Prostate gland (tissue), 2 donors: ENCODE measurements at regions not wholly inside any gene's neighbourhood (a gene's known extent, or its start where the extent isn't known, plus 50 kb on each side); places are given as distances from the start of the nearest gene placed in this dataset.

Source experiments
- CTCF ChIP-seq, 4 experiments: fragments of 200-600 bp in 2 of 4; fragments of 450-650 bp in 2 of 4; sonication (generic) in 2 of 4; IDR thresholded peaks; 1 replicate in 3 of 4; 2 replicates in 1 of 4; pipeline ENCODE4 v1.5.1; 2016 to 2019; ENCODE audit warnings: antibody characterized with exemption in 4 of 4, mild to moderate bottlenecking in 2 of 4, moderate library complexity in 2 of 4
- POLR2A ChIP-seq: fragments of 450-650 bp; IDR thresholded peaks from one replicate; pipeline ENCODE4 v1.6.1; 2016; ENCODE audit warnings: antibody characterized with exemption, mild to moderate bottlenecking

DNA sequence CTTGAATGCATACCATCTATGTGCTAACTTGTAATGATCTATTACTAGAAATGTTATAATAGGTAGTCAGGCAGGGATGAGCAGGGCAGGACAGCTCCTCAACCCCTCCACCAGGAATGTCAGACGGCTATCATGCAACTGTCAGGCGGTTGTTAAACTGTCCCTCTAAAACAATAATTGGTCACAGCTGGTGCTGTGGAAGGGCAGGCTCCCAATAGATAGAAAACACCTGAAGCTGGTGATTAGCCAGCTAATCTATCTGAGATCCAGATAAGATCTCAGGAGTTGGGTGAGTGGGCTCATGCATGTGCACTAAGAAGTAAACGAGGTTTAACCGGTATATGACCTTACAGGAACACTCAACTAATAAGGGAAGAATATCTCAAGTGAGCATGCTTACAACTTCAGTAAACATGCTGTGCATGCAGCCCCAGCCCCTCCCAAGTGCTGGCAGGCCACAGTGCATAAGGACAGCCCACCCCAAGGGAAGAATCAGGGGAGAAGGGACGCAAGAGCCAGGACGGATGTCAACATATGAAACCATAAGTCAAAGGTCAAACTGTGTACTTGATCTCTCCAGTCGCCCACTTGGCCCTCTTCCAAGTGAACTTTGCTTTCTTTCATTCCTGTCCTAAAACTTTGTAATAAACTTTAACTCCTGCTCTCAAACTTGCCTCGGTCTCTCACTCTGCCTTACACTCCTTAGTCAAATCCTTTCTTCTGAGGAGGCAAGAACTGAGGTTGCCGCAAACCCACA, 566.2 kb upstream of the NRSN1 start:
- TF ChIP-seq CTCF (IDR thresholded peaks at IDR 0.05) (no peak), POLR2A (no peak)
